ENCODE measurements at regions not wholly inside any gene's neighbourhood (a gene's known extent, or its start where the extent isn't known, plus 50 kb on each side); places are given as distances from the start of the nearest gene placed in this dataset.

GRCh38 chr1:63214553-63214952 lies 107.8 kb upstream of the FOXD3 start:
- TF ChIP-seq CTCF (IDR thresholded peaks at IDR 0.05) (no peak), POLR2A (IDR thresholded peaks at IDR 0.05) (no peak)

All from testis (tissue), 2 donors.